ENCODE measurements at regions not wholly inside any gene's neighbourhood (a gene's known extent, or its start where the extent isn't known, plus 50 kb on each side); places are given as distances from the start of the nearest gene placed in this dataset.

DNA sequence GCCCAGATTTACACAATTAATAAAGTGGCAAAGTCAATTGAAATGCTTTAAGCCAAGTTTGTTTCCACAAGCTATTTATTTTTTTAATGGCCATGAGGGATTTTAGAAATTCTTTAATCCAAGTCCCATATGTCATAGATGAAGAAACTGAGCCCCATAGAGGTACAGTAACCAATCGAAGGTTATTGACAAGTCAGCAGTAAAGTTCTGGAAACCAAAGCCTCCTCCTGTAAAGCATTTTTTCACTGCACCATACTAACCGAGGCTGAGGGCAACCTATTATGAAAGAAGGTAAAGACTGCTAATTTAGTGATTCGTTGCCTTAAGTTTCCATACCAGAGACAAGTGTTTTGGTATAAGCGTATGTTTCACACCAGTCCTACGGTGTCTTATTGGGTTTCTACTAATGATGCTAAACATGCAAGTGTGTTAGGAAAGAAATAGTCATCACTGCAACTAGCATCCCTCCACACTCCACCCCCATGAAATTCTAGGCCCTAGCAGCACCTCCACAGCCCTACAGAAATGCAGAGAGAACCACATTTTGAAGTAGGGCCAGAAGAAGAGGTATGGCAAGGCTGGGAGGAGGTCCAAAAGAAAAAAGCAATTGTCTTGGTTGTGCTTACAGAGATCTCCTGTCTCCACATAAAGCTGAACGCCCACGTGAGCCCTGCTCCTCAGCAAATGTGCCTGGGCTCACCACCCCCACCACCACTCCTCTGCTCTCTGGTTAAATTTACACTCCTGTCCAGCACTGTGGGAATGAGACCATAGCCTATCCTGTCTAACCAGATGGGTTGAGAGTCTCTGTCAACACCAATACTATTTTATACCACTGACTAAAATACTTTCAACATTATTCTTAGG lies 271.1 kb upstream of the G2E3 start:
- Histone ChIP-seq H3K4ac (ENCODE audit: low read depth, low read length) (no peak overlapping the region), H3K27me3 (ENCODE audit: insufficient read depth, low read length) (no peaks in the 10 kb centered on the region), H4K5ac (ENCODE audit: insufficient read length, low read depth, low read length) (no peak overlapping the region), H3K9me3 (ENCODE audit: control insufficient read depth, low read depth, low read length) (no peaks in the 10 kb centered on the region), H2BK15ac (ENCODE audit: low read depth, low read length) (no peak overlapping the region), H3K56ac (ENCODE audit: insufficient read length, low read depth, low read length) (no peak overlapping the region), H2AK5ac (ENCODE audit: insufficient read length, low read length) (no peak overlapping the region), H3K4me1 (ENCODE audit: insufficient read depth, low read length) (no peaks in the 10 kb centered on the region), H4K8ac (replicated peaks; ENCODE audit: insufficient read length, low read depth, low read length) (no peak overlapping the region), H3K23me2 (ENCODE audit: insufficient read length, low read depth, low read length, poor library complexity, severe bottlenecking) (no peaks in the 10 kb centered on the region), H3K27ac (ENCODE audit: insufficient read length, low read depth, low read length) (no peak overlapping the region), H4K20me1 (ENCODE audit: control insufficient read depth, insufficient read depth, insufficient read length) (no peaks in the 10 kb centered on the region), H3K14ac (ENCODE audit: insufficient read depth, low read length) (no peak overlapping the region), H3K9ac (ENCODE audit: extremely low read depth, insufficient read length, low read length) (no peak overlapping the region), H3K23ac (ENCODE audit: insufficient read length, low read depth, low read length) (no peak overlapping the region), H2AFZ (ENCODE audit: low read length) (no peak overlapping the region), H3K18ac (ENCODE audit: insufficient read length, low read depth, low read length) (no peak overlapping the region), H2BK20ac (ENCODE audit: low read depth, low read length, poor library complexity, severe bottlenecking) (no peak overlapping the region), H3K79me1 (ENCODE audit: insufficient read depth, low read depth, low read length, poor library complexity, severe bottlenecking) (no peaks in the 10 kb centered on the region), H2BK5ac (ENCODE audit: insufficient read length, low read length) (no peak overlapping the region), H3K79me2 (ENCODE audit: insufficient read depth, low read length) (no peaks in the 10 kb centered on the region), H3T11ph (ENCODE audit: low read length) (no peak overlapping the region), H2BK120ac (ENCODE audit: low read depth, low read length, poor library complexity, severe bottlenecking) (no peak overlapping the region), H3K4me2 (ENCODE audit: insufficient read depth, insufficient read length, low read length) (no peak overlapping the region), H4K91ac (ENCODE audit: insufficient read length, low read depth, low read length) (no peak overlapping the region), H2BK12ac (ENCODE audit: insufficient read length, low read depth, low read length) (no peak overlapping the region)
- Mint-ChIP-seq H3K4me1 (peaks cover 3% of the 10 kb centered on the region in 2 experiments; a peak in 3 of 4 replicates), H3K9me3 (no peaks in the 10 kb centered on the region), H3K4me3 (no peak overlapping the region), H3K27ac (no peak overlapping the region; a peak in 1 of 7 replicates), H3K27me3 (ENCODE audit: low read depth) (no peaks in the 10 kb centered on the region), H3K36me3 (ENCODE audit: insufficient read depth in 1 of 3, low read depth in 3 of 3) (no peaks in the 10 kb centered on the region)
- TF ChIP-seq, protein P1, sequence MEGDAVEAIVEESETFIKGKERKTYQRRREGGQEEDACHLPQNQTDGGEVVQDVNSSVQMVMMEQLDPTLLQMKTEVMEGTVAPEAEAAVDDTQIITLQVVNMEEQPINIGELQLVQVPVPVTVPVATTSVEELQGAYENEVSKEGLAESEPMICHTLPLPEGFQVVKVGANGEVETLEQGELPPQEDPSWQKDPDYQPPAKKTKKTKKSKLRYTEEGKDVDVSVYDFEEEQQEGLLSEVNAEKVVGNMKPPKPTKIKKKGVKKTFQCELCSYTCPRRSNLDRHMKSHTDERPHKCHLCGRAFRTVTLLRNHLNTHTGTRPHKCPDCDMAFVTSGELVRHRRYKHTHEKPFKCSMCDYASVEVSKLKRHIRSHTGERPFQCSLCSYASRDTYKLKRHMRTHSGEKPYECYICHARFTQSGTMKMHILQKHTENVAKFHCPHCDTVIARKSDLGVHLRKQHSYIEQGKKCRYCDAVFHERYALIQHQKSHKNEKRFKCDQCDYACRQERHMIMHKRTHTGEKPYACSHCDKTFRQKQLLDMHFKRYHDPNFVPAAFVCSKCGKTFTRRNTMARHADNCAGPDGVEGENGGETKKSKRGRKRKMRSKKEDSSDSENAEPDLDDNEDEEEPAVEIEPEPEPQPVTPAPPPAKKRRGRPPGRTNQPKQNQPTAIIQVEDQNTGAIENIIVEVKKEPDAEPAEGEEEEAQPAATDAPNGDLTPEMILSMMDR (conservative IDR thresholded peaks at IDR 0.05): no peak
- no CpG with 5 or more reads among the region's 7 CpGs for WGBS (ENCODE audit: extremely low coverage, insufficient read length, low lambda C conversion rate)
- no peak for DNase-seq

All from H9 (cell line).